ENCODE measurements at regions not wholly inside any gene's neighbourhood (a gene's known extent, or its start where the extent isn't known, plus 50 kb on each side); places are given as distances from the start of the nearest gene placed in this dataset.

GRCh38 chr12:46910830-46911229, 85.0 kb upstream of the SLC38A4 start (continued):
- no peak for TF ChIP-seq ZBTB33 (IDR thresholded peaks at IDR 0.05; ENCODE audit: extremely low read depth, insufficient replicate concordance, low read length)

GRCh38 chr12:46914336-46914735, 88.5 kb upstream of the SLC38A4 start:
- ChIA-PET POLR2A (no interaction called here), CTCF (no interaction called here), RAD21 (ENCODE audit: low non-redundant PET in 1 of 2, low total read pairs in 2 of 2, uncharacterized antibody in 2 of 2, unreplicated experiment in 2 of 2) (no interaction called here)
- Histone ChIP-seq H3K79me2 (ENCODE audit: insufficient read depth, low read length) (no peaks in the 10 kb centered on the region), H2AFZ (ENCODE audit: low read depth, low read length, poor library complexity, severe bottlenecking) (no peak overlapping the region), H3K9ac (ENCODE audit: low read length) (no peak overlapping the region), H3K4me3 (replicated peaks in 1 of 2; ENCODE audit: low read depth in 1 of 2, low read length in 2 of 2) (no peak overlapping the region), H3K36me3 (ENCODE audit: control insufficient read depth in 1 of 2, insufficient read depth in 2 of 2, low read length in 2 of 2) (no peaks in the 10 kb centered on the region), H3K9me2 (ENCODE audit: insufficient read depth) (no peaks in the 10 kb centered on the region; the same call in 1 of the 2 replicates), H3K4me1 (ENCODE audit: control insufficient read depth in 1 of 2, insufficient read depth in 2 of 2, low read length in 2 of 2) (no peaks in the 10 kb centered on the region), H3K27ac (ENCODE audit: low read depth, low read length) (no peak overlapping the region), H3K27me3 (ENCODE audit: insufficient read depth, low read length) (no peaks in the 10 kb centered on the region), H3K9me3 (ENCODE audit: control insufficient read depth in 1 of 2, insufficient read depth in 1 of 2, low read depth in 1 of 2, low read length in 2 of 2) (no peaks in the 10 kb centered on the region; a peak in 1 of 4 replicates), H4K20me1 (ENCODE audit: insufficient read depth) (no peaks in the 10 kb centered on the region), H3K4me2 (ENCODE audit: low read length) (no peak overlapping the region)
- DNase-seq (ENCODE audit: low read depth, low spot score) (no peak), ATAC-seq (no peak)
- TF ChIP-seq REST (IDR thresholded peaks at IDR 0.05; ENCODE audit: low read depth) (no peak), YY1 (IDR thresholded peaks at IDR 0.05; ENCODE audit: extremely low read depth, insufficient replicate concordance, low read depth, low read length) (no peak), CEBPB (IDR thresholded peaks at IDR 0.05; ENCODE audit: low read depth) (no peak), SRF (IDR thresholded peaks at IDR 0.05; ENCODE audit: low read depth) (no peak), ZNF274 (IDR thresholded peaks at IDR 0.05; ENCODE audit: low read depth, low read length) (no peak), MAX (IDR thresholded peaks at IDR 0.05) (no peak), CTCF (IDR thresholded peaks at IDR 0.05 in 2 of 3, conservative IDR thresholded peaks at IDR 0.05 in 1 of 3; ENCODE audit: borderline replicate concordance in 1 of 3, insufficient read depth in 1 of 3, low read depth in 2 of 3, low read length in 2 of 3) (no peak), RAD21 (IDR thresholded peaks at IDR 0.05; ENCODE audit: low read depth) (no peak), SIN3A (IDR thresholded peaks at IDR 0.05; ENCODE audit: low read depth) (no peak), FOSL1 (IDR thresholded peaks at IDR 0.05; ENCODE audit: low read depth) (no peak), ATF3 (IDR thresholded peaks at IDR 0.05) (no peak), JUND (IDR thresholded peaks at IDR 0.05) (no peak), ELF1 (IDR thresholded peaks at IDR 0.05; ENCODE audit: borderline replicate concordance, low read depth) (no peak), POLR2AphosphoS5 (IDR thresholded peaks at IDR 0.05; ENCODE audit: low read depth, low read length) (no peak), CBX3 (IDR thresholded peaks at IDR 0.05; ENCODE audit: low read depth) (no peak)
- intact Hi-C loops (cut with micrococcal nuclease), result no loop called here
- BruUV-seq (replicated peaks), result no TSS peak
